ENCODE measurements at regions not wholly inside any gene's neighbourhood (a gene's known extent, or its start where the extent isn't known, plus 50 kb on each side); places are given as distances from the start of the nearest gene placed in this dataset.

DNA sequence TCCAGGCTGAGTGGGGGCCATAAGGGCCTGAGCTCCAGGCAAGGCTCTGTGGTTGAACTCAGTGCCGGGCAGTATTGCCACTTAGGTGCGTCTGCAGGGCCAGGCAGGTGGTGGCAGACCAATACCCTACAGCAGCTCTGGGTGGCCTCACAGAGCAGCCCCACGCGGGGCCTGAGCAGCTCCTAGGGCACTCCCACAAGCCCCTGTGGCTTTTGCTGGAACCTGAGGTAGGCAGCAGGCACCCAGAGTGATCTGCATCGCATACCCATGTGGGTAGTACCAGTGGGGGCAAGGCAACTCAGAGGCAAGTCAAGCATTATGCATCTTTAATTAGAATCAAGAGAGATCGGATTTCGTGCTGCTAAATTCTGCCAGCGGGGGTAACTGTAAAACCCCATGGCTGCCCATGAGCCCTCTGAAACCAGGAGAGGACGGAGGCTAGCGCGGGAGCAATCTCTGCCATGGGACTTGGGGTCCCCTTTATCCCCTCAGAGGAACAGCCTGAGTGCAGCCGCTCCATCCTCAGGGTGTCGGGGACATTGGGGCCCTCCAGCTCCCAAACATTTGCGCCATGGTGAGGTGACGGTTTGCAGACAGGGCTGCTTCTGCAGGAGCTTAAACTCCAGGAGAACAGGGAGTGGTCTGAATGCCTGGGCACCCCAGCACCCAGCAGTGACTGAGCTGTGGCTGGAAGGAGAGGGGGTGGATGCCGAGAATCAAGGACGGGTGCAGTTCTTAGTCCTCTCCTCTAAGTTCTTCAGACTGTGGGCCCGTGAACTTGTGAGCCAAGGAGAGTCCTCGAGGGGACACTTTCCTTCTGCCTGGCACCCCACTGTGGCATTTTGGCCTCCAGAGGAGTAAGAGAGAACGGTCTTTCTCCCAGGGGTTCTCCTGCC lies 62.4 kb upstream of the PCSK6 start:
- DNase-seq (ENCODE audit: low spot score), result peak; percentile 61
- TF ChIP-seq, protein P1, sequence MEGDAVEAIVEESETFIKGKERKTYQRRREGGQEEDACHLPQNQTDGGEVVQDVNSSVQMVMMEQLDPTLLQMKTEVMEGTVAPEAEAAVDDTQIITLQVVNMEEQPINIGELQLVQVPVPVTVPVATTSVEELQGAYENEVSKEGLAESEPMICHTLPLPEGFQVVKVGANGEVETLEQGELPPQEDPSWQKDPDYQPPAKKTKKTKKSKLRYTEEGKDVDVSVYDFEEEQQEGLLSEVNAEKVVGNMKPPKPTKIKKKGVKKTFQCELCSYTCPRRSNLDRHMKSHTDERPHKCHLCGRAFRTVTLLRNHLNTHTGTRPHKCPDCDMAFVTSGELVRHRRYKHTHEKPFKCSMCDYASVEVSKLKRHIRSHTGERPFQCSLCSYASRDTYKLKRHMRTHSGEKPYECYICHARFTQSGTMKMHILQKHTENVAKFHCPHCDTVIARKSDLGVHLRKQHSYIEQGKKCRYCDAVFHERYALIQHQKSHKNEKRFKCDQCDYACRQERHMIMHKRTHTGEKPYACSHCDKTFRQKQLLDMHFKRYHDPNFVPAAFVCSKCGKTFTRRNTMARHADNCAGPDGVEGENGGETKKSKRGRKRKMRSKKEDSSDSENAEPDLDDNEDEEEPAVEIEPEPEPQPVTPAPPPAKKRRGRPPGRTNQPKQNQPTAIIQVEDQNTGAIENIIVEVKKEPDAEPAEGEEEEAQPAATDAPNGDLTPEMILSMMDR (IDR thresholded peaks at IDR 0.05), result no peak
- no peak overlapping the region for H3K4me3 ChIP-seq
- no peak overlapping the region for H3K27ac ChIP-seq

DNA sequence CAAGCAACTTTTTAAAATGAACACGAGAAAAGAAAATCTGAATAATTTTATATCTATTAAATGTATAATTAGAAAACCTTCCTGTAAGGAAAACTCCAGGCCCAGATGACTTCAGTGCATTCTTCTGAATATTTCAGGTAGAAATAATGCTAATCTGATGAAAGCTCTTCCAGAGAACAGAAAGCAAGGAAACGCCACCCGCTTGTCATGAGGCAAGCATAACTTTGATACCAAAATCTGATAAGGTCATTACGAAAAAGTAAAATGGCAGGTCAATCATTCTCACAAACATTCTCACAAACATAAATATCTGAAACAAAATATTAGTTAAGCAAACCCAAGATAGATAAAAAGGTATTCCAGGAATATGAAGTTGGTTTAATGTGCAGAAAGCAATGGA lies 60.6 kb upstream of the PCSK6 start:
- no peak overlapping the region for H3K4me3 ChIP-seq
- DNase-seq (ENCODE audit: low spot score), result no peak

DNA sequence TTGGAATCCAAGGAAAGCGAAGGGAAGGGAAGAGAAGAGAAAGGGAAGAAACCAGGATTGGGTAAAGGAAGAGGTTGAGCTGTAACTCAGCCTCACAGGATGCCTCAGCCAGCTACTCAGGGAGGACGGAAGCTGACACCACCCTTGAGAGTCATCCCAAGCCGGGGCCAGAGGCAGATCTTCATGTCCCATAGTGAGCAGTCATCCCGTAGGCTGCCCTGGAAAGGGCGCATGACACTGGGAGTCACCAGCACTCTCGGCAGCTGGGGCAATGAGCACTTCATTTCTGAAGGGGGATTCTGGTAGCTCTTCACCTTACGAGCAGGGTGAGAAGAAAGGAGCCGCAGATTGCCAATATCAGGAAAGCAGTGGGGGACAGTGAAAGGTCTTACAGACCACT lies 60.1 kb upstream of the PCSK6 start:
- peak; percentile 38 for DNase-seq (ENCODE audit: low spot score)
- TF ChIP-seq, protein P1 (IDR thresholded peaks at IDR 0.05), result no peak
- no peak overlapping the region for H3K4me3 ChIP-seq
- no peak overlapping the region for H3K27ac ChIP-seq

More for the DNA sequence above, 60.6 kb upstream of the PCSK6 start:
- TF ChIP-seq, protein P1 (IDR thresholded peaks at IDR 0.05), result no peak
- H3K27ac ChIP-seq, result no peak overlapping the region

DNA sequence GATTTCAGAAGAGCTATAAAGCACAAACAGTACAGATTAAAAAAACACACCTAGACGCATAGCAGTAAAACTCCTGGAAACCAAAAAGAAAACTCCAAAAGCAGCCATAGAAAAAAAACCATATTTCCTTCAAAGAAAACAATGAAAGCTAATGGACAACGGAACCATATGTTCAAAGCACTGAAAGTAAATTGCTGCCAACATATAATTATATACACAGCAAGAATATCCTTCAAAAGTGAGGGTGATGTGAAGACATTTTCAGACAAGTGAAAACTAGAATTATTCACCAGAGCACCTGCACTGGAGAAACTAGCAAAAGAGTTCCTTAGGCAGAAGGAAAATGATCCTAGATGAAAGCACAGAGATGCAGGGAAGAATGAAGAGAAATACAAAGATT lies 58.2 kb upstream of the PCSK6 start:
- TF ChIP-seq, protein P1 (IDR thresholded peaks at IDR 0.05), result no peak
- DNase-seq (ENCODE audit: low spot score), result no peak
- H3K4me3 ChIP-seq, result no peak overlapping the region
- H3K27ac ChIP-seq, result no peak overlapping the region

DNA sequence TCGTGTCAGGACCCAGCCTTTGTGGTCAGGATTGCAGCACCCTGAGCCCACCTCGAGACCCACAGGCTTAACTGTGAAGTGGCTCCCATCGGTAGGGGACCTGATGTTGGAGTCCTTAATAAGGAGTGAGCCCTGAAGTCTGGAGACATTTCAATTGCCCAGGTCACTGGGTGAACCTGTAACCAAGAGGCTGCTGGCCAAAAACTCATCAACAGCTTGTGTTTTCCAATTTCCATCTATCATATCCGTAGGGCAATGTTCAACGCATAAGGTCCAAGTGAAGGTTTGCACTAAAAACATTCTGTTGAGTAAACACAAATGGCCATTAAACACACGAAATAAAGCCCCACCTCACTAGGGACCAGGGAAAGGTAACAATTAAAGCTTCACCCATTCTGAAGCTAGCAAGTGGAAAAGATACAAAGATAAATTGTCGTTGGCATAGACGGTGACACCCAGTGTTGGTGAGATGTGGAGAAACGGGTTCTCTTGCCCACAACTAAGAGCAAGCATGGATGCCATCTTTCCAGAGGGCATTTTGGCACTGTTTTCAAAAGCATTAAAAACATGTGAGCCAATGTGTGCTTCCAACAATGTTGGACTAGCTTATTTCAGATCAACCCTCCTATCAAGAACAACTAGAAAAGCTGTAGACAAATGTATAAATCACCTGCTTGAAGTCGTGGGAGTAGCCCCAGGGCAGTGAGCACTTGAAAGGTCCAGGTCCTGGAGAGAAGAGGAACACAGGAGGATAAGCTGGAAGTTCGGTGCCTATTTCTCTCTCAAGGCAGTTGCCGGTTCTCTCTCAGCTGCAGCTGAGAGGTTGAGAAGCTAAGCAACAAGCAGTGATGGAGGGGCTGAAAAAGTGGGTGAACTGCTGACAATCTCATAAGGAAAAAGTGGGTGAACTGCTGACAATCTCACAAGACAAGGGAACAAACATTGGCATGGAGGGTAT lies 56.3 kb upstream of the PCSK6 start:
- Histone ChIP-seq H3K27ac (no peak overlapping the region), H3K4me3 (no peak overlapping the region)
- no peak for DNase-seq (ENCODE audit: low spot score)
- TF ChIP-seq, protein P1 (IDR thresholded peaks at IDR 0.05), result no peak

DNA sequence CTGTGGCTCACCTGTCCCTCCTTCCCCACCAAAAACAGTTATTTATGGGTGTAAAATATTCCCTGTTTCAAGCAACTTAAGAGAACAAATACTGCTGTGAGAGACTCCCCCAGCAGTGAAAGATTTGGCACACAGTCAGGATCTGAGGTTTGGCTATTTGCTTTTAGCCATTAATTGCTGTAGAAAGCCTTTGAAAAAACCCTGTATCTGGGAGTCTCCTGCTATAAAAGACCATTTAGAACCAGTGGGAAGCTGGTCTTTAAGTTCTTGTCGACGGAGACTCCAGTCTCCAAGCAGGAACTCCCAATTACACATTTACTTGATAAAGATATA lies 55.1 kb upstream of the PCSK6 start:
- TF ChIP-seq, protein P1 (IDR thresholded peaks at IDR 0.05), result no peak
- H3K4me3 ChIP-seq, result no peak overlapping the region
- no peak for DNase-seq (ENCODE audit: low spot score)
- H3K27ac ChIP-seq, result no peak overlapping the region

Data from coronary artery (tissue), 2 donors.